NB4 (cell line): ENCODE measurements at regions not wholly inside any gene's neighbourhood (a gene's known extent, or its start where the extent isn't known, plus 50 kb on each side); places are given as distances from the start of the nearest gene placed in this dataset.

Source experiments
- POLR2A ChIP-seq: IDR thresholded peaks from 2 replicates; pipeline ENCODE4 v1.6.1; 2011; ENCODE audit warnings: mild to moderate bottlenecking; ENCODE audit not compliant: insufficient read length; ENCODE audit errors: extremely low read depth
- TF ChIP-seq, protein P1 (sequence below): IDR thresholded peaks from one replicate; pipeline ENCODE4 v1.5.1; 2012; ENCODE audit warnings: low read depth, low read length
- TF ChIP-seq, protein P2 (sequence below): IDR thresholded peaks from 2 replicates; pipeline ENCODE4 v1.6.1; 2011; ENCODE audit warnings: low read depth, low read length

DNA sequence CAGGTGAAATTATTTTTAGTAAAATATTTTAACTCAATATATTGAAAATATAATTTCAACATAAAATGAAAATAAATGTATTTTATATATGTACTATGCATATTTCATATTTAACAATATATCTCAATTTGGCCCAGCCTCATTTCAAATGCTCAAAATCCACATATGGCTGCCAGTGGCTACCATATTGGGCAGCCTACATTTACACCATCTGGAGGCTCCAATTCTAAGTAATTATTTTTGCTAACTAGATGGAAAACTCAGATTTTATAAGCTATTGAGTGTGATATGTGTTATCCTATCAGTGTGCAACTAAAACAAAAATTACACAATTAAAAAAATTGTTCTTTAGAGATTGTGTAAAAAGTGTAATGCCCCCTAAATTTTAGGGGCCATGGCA, 96.9 kb downstream of the SOX4 start:
- TF ChIP-seq, protein P1, sequence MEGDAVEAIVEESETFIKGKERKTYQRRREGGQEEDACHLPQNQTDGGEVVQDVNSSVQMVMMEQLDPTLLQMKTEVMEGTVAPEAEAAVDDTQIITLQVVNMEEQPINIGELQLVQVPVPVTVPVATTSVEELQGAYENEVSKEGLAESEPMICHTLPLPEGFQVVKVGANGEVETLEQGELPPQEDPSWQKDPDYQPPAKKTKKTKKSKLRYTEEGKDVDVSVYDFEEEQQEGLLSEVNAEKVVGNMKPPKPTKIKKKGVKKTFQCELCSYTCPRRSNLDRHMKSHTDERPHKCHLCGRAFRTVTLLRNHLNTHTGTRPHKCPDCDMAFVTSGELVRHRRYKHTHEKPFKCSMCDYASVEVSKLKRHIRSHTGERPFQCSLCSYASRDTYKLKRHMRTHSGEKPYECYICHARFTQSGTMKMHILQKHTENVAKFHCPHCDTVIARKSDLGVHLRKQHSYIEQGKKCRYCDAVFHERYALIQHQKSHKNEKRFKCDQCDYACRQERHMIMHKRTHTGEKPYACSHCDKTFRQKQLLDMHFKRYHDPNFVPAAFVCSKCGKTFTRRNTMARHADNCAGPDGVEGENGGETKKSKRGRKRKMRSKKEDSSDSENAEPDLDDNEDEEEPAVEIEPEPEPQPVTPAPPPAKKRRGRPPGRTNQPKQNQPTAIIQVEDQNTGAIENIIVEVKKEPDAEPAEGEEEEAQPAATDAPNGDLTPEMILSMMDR = no peak
- TF ChIP-seq POLR2A = no peak
- TF ChIP-seq, protein P2, sequence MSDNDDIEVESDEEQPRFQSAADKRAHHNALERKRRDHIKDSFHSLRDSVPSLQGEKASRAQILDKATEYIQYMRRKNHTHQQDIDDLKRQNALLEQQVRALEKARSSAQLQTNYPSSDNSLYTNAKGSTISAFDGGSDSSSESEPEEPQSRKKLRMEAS = no peak
